HG02970 (cell line): ENCODE measurements at regions not wholly inside any gene's neighbourhood (a gene's known extent, or its start where the extent isn't known, plus 50 kb on each side); places are given as distances from the start of the nearest gene placed in this dataset.
"Not testable (repeated sequence)": the region's sequence is repeated elsewhere in the genome, so short reads cannot be mapped to it uniquely, and the experiment has no call there.

Experiments used
- ATAC-seq: cut with Tn5 transposase; IDR thresholded peaks from one replicate; pipeline ENCODE4 v1.9.1; 2021; ENCODE audit warnings: mild to moderate bottlenecking, moderate library complexity, moderate number of reproducible peaks; ENCODE audit not compliant: unreplicated experiment, low FRiP score

- ATAC-seq = no peak
Measured at GRCh38 chr14:39580696-39581095, 148.5 kb upstream of the FBXO33 start.

GRCh38 chr14:39576736-39577135 is 144.5 kb upstream of the FBXO33 start:
- ATAC-seq = no peak

- ATAC-seq = no peak
Measured at GRCh38 chr14:39576258-39576657, 144.0 kb upstream of the FBXO33 start.

GRCh38 chr14:39568809-39569538 is 136.7 kb upstream of the FBXO33 start:
- ATAC-seq = no peak

GRCh38 chr14:39566795-39567194 is 134.6 kb upstream of the FBXO33 start:
- no peak for ATAC-seq

GRCh38 chr14:39563361-39563760 is 131.1 kb upstream of the FBXO33 start:
- no peak for ATAC-seq

GRCh38 chr14:39562175-39562574 is 129.9 kb upstream of the FBXO33 start:
- ATAC-seq = no peak

- ATAC-seq = no peak
Measured at GRCh38 chr14:39558525-39558924, 126.3 kb upstream of the FBXO33 start.

GRCh38 chr14:39555749-39556148 is 123.5 kb upstream of the FBXO33 start:
- no peak for ATAC-seq

- ATAC-seq = no peak
Measured at GRCh38 chr14:39554576-39554975, 122.3 kb upstream of the FBXO33 start.

- no peak for ATAC-seq
Measured at GRCh38 chr14:39548358-39548757, 116.1 kb upstream of the FBXO33 start.

GRCh38 chr14:39547845-39548244 is 115.6 kb upstream of the FBXO33 start:
- no peak for ATAC-seq

GRCh38 chr14:39505812-39506211 is 73.6 kb upstream of the FBXO33 start:
- ATAC-seq = no peak

GRCh38 chr14:39500253-39500652 is 68.0 kb upstream of the FBXO33 start:
- ATAC-seq = no peak

- no peak for ATAC-seq
Measured at GRCh38 chr14:39499514-39499913, 67.3 kb upstream of the FBXO33 start.

- not testable (repeated sequence) for ATAC-seq
Measured at GRCh38 chr14:39497677-39498076, 65.4 kb upstream of the FBXO33 start.

- ATAC-seq = no peak
Measured at GRCh38 chr14:39492267-39492666, 60.0 kb upstream of the FBXO33 start.

GRCh38 chr14:39491134-39491571 is 58.9 kb upstream of the FBXO33 start:
- ATAC-seq = no peak

- ATAC-seq = no peak
Measured at GRCh38 chr14:39488600-39488999, 56.4 kb upstream of the FBXO33 start.

- ATAC-seq = no peak
Measured at GRCh38 chr14:39483682-39484081, 51.4 kb upstream of the FBXO33 start.
